ENCODE measurements at regions not wholly inside any gene's neighbourhood (a gene's known extent, or its start where the extent isn't known, plus 50 kb on each side); places are given as distances from the start of the nearest gene placed in this dataset.

GRCh38 chr6:165762125-165762524 lies 99.1 kb upstream of the PDE10A start:
- TF ChIP-seq CTCF (IDR thresholded peaks at IDR 0.05; ENCODE audit: insufficient read depth, low read length, poor library complexity, severe bottlenecking), result no peak
- TF ChIP-seq EZH2phosphoT487 (conservative IDR thresholded peaks at IDR 0.05; ENCODE audit: low read length), result no peak

Measured in SU-DHL-6 (cell line).